Stimulated activated CD4-positive, alpha-beta T cell treated with anti-CD3 and anti-CD28 coated beads, Interleukin-2, amount 100 ng/mL, for 48 hours (primary cell): ENCODE measurements at regions not wholly inside any gene's neighbourhood (a gene's known extent, or its start where the extent isn't known, plus 50 kb on each side); places are given as distances from the start of the nearest gene placed in this dataset.

Experiments used
- DNase-seq, 2 donors: peaks; one replicate each; pipeline ENCODE4 v3.0.0-alpha.2; 2020

DNA sequence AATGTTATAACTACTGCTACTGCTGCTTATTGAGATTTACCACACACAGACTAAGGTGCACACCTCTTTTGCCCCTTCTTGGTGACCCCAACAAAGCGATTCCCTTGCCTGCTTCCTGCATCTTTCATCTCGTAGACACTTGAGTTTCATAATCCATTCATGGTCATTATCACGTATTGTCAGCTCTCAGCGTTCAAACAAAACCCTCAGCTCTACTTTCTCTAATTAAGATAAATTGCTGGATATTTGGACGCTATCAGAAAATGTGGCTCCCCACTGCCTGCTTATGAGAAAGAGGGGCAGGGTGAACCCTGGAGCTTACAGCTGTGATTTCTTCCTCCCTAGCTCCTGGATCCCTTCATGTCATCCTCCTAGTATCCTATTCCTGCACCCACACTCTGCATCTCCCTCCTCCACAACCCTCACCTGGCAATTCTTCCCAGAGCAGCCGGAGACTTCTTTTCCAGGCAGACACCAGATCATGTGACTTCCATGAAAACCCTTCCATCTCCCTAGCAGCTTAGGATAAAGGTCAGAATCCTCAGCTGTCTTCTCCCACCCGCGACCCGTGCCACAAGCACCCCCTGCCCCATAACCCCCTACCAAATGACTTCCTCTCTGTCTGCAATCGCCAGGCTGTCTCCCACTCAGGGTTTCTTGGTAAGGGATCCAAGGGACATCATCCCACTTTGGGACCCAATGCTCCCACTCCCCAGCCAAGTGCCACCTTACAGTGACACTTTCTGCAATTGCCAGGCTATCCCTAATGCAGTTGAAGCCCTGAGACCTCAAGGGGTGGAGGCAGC, 146.5 kb downstream of the NSG2 start:
- DNase-seq, result no peak

DNA sequence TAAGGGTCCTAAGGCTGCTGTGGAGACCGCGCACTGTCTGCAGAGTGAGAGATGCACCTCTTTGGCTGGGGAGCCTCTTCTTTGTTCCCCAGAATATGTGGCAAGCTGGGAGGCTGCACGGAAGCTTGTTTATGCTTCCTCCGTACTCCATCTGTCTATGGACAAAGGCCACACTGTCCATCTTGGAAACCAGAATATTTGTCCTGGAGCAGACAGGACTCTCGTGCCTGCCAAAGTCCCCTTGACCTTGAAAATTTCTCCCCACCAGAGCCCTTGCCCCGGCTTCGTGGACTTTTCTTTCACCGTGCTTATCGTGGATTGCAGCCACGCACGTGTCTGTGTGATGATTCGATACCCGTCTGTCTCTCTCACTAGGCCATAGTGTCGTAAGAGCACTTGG, 147.4 kb downstream of the NSG2 start:
- no peak for DNase-seq

DNA sequence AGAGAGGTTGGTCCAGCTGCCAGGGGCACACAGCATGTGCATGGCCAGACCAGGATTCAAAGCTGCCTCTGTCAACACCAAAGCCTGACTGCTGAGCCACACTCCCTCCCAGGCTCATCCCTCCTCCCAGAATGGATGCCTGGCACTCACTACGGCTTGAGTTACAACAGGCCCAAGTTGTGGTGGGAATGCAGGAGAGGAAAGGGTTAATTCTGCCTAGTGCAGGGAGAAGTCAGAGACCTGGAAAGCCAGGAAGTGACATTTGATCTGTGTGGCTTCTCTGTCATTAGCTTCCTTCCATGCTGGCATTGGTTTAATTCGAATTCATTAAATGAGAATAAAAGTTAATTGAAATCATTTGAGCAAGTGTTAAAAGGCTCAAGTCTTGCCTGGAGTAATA, 150.0 kb downstream of the NSG2 start:
- no peak for DNase-seq

DNA sequence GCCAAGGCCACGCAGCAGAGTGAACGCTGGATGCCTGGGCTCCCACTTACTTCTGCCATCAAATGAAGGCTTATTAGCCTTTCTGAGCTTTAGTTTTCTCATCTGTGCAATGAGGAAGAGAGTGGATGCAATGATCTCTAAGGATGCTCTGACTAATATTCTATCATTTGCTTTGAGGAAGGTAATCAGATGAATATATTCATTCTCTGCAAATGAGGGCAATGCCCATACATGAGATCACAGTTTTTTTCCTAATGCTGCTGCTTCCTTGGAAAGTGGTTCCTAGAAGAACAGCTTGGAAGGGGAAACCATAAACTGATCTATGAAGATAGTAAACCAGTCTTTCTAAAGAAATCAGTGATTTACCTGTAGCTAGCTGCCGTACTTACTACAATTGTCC, 152.4 kb downstream of the NSG2 start:
- no peak for DNase-seq

DNA sequence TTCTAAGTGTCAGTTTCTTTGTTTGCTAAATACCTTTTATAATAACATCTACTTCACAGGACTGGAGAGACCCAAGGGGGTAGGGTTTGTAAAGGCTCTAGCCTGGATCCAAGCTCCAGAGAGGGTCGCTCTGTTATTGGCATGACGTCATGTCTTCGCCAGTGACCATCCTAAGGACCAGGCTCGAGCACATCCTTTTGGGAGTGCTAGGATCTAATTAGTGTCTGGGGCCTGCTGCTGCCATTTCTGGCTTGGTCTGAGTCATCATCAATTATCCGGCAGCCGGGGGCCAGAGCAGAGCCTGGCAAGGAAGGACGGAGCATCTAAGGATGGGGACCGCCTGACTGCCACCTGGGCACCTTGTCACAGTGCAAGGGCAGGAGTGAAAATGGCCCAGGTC, 153.0 kb downstream of the NSG2 start:
- no peak for DNase-seq

DNA sequence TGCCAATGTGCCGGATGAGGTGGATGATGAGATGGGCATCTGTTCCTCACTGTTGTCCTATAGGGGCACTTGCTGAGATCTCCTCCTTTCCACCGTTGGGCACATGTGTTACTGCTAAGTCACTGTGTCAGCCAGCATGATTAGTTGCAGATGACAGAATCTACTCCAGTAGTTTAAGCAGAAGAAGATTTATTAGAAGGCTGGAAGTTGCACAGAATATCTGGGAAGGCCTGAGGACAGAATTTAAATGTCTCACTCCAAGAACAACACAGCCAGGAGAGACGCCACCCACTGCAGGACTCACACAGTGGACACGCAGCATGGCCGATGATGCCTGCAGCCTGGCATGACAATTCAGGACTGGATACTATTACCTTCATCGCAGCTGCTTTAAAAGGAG, 157.5 kb downstream of the NSG2 start:
- DNase-seq, result no peak

DNA sequence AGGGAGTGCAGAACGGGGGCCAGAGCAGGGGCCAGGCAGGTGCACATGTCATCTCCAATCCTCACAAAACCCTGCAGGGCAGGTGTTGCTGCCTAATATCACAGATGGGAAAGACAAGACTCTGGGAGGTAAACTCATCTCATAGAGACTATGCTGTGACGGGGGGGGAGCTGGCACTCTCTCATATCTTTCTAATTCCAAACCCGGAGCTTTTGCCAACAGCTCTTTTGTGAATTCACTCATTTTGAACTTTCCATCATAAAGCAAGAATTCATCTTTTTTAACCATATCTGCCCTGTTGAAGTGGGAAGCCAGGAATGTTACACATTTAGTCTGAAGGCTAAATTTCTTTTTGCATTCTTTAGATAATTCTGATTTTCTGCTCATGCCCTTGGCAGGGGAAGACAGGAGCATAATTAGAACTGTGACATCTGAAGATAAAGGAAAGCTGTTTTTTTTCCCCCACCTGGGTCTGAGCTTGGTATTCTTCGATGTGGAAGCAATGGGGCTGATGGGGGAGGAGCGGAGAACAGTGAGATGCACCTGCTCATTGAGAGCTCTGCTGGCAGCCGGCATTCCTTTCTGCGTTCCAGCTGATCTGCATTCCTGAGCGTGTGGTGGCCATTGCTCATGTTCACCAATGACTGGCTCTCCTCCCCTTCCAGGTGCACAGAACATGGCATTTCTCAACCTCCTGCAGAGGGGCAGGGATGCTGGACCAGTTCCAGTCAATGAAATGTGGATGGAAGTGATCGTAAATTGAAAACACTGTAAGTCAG, 159.2 kb downstream of the NSG2 start:
- no peak for DNase-seq

DNA sequence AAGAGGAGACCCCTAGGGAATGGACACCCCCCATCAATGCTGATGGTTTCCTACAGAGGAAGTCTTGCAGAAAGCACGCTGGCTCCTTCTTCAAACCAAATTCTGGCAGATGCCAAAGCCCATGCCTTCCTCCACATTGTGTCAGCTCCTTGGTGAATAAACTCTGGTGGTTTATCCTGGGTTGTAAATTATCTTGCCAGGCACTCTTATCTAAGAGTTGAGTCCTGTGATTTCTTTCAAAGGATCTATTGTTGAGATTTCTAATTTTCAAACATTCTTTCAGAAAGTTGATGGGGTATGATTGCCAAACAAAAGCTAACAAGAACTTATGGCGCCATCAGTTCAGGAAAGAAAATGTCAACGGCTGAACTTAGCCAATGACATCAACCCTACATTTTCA, 160.4 kb downstream of the NSG2 start:
- no peak for DNase-seq

DNA sequence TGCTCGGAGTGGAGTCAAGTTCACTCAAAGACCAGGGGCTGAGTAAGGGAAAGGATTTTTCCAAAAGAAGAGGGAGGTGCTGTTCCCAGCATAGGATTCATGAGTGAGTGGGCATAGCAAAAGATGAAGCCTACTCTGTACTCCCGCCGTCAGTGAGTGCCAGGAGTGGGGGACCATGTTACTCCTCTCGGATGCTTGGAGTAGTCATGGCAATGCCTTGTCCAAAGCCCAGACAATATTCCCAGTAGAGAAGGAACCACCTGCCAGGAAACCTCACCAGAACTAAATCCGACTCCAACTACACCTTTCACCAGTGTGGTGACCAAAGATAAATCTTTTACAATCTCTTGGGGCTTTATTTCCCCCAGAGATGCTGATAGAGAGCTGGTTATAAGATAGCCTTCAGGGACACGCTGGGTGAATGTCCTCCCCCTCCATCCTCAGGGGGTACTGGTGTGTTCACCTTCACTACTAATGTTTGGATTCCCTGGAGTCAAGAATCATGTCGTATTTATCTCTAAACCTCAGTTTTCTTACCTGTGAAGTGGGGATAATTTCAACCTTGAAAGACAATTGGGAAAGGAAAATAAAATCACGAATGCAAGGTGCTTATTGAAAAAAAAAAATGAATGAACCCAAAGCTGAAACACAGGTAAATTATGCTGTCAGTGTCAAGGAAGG, 165.2 kb downstream of the NSG2 start:
- no peak for DNase-seq

DNA sequence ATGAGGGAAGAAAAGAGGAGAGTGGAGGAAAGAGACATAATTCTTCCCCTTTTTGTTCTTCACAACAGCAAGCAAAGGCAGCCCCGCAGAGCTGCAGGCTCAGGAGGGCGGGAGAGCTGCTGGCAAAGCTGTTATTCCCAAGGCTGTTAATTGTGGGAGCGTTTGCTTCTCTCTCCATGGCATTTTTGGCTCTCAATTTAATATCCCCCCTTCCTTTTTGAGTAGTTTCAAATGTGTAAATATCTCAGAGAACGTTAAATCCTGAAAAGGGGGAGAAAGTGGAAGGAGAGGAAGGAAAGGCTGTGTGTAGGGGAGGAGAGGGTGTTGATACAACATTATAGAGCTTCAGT, 165.7 kb downstream of the NSG2 start:
- no peak for DNase-seq

DNA sequence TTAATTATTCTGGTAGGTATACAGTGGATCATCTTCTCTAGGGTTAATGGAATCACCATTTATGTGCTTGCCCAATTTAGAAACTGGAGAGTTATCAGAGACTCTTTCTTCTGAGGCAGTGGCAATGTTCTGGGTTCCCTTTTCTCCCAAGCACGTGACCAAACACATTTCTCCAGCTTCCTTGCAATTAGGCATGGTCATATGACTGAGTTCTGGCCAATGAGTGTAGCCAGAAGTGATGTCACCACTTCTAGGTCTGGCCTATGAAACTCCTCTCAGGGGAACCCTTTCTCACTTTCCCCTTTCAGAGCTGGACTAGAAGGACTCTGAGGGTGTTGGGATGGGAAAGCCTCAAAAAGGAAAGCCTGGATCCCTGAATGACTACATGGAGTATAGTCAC, 172.0 kb downstream of the NSG2 start:
- DNase-seq, result no peak

DNA sequence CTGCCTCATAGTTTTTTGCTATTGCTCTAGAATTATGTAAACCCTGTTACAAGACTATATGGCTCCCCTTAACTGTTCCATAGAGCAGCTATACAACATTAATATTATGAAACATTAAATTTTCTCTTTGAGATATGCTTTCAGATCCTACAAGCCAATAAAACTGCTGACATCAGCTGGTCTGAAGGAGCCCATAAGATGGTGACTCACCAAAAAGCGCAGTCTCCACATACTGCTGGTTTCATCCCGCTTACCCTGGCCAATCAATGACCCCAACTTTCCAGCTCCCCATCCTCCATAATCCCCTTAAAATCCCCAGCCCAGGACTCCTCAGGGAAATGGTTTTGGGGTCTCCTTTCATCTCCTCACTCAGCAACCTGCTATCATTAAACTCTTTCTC, 172.7 kb downstream of the NSG2 start:
- DNase-seq, result no peak

DNA sequence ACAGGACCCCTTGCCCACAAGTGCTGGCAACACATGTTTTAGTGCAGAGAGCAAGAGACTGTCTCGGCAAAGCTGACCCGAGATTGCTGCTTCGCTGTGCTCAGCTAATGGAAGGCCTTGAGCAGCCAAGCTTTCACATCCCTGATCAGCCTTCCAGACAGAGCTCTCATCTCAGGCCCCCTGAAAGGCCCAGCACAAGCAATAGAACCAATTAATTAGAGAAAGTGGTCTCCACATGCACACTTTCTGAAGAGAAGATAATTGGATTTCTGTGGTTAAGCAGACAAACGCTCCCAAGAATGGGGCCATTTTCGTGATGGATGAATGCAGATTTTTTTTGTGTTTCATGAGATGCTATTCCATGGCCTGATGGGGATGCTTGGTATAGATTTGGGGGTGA, 174.9 kb downstream of the NSG2 start:
- DNase-seq, result no peak

DNA sequence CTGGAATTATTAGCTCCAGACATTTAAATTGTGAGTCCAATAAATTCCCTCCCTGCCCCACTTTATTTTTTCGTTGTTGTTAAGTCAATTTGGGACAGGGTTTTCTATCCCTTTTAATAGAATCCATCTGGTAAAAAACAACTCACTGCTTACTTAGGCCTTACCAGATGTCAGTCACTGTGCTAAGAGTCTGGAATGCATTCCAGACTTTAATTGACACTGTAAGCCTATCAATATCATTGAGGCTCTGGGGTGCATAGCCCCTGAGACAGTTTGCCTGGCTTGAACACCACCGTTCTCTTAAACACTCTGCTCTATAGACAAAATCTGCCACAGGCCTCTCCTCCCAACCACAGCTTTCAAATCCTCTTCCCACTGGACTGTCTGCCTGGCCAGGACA, 175.9 kb downstream of the NSG2 start:
- DNase-seq, result no peak

DNA sequence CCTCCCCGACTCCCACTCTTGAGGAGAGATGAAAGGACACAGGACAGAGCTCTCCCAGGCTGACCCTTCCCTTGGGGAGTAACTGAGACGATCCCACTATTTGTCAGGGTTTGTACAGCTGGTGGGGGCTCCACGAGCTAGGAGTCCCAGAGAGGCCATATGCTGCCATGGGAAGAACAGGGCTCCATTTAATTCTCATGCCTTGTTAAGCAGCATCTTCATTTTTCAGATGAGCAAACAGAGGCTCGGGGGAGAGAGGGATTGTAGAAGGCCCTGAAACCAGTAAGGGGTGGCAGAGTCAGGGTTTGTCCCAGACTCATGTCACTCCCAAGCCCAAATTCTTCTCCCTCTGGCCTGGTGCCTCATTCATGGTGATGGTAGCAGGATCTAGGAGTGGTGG, 176.4 kb downstream of the NSG2 start:
- DNase-seq, result no peak

DNA sequence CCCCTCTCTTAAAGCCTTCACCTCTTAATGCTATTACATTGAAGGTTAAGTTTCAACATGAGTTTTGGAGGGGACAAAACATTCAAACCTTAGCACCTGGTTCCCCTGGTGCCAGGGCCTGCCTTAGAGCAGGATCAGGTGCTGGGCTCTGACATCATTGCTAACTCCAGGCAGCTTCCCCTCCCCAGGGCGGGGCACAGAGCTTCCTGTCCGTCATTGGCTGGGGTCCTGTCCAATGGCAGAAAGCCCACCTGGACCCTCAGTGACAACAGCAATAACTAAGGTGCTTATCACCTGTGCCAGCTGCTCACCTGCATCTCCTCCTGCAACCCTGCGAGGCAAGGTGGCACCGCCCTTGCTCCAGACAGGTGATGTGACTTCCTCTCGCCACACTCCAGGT, 177.4 kb downstream of the NSG2 start:
- no peak for DNase-seq

DNA sequence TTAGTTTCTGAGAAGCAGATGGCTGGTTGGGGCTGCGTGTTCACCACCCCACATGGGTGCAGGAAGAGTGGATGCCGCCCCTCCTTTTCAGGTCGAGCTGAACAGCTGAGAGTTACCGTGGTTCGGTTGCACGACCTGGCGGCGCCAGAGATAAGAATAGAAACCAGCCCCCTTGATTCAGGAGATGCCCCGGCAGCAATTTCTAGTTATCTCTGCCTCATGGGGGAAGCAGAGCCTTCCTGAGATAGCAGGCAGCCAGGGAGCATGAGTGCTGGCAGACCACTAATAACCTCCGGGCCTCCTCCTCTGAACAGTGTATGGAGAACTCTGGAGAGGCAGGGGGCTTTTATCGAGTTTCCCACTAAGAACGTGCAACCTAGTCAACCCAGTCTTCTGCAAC, 177.8 kb downstream of the NSG2 start:
- no peak for DNase-seq

DNA sequence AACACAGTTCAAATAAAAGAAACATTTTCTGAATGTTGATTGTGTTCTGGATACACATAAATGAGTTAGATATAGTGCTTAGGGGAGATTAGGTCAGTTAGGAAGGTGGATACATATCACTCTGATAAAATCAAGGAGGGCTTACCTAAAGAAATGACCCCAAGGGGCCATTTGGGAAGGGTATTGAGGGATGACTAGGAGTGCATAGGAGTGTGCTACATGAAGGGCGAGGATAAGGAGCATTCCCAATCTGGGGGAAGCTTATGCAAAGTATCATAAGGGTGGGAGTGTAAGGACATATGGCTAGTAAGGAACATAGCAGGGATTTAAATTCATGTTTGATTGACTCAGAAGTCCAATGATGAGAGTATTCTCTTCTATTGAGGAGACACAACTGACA, 183.6 kb downstream of the NSG2 start:
- DNase-seq, result no peak

DNA sequence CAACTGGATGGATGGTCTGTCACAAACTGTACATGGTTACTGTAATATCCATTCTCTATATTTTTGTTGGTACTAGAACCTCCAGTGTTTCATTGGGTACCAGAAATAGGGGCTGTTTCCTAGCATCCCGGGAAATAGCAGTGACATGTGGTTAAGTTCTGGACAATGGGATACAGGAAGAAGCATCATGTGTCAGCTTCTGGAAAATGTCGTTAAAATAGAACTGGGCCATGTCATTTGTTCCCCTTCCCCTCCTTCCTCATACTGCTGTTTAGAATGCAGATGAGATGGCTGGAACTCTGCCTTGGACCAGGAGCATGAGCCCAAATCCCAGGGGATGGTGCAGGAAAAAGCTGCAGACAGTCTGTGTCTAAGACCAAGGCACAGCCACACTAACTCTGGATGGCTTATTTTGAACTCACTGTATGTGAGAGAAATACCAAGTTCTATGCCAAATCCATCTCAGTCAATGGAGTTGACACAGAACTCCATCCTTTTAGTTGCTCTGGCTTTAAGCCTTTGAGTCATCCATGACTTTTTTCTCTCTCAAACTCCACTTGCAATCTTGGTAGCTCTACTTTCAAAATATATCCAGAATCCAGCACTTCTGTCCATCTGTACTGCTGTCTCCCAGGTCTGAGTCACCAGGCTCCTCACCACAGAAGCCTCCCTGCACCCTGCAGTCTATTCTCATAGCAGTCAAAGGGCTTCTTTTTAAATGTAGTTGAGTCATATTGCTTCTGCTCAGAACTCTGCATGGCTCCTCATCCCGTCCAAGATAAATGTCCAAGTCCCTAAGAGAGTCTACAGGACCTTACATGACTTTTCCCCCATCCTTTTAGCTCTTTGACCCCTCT, 184.2 kb downstream of the NSG2 start:
- DNase-seq, result no peak

DNA sequence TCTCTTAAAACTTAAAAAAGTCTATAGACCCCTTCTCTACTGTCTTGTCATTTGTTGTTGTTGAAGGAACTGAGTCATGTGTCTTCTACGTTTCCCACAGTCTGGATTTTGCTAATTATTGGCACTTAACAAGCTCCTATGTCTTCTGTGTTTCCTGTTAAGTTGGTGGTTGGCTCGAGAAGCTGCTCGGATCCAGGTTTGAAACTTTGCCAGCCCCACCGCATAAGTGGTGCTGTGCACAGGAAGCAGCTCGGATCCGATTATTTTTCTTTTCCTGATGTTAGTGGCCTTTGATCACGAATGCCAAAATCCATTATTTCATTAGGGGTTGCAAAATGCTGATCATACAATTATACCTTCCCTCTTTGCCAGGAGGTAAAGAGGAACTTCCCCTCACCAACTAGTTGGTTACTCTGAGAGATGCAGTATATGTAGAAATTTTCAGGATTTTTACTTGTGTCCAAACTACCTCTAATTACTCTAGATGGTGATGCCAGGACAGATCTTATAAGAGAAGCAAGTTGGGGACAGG, 186.5 kb downstream of the NSG2 start:
- DNase-seq, result no peak

DNA sequence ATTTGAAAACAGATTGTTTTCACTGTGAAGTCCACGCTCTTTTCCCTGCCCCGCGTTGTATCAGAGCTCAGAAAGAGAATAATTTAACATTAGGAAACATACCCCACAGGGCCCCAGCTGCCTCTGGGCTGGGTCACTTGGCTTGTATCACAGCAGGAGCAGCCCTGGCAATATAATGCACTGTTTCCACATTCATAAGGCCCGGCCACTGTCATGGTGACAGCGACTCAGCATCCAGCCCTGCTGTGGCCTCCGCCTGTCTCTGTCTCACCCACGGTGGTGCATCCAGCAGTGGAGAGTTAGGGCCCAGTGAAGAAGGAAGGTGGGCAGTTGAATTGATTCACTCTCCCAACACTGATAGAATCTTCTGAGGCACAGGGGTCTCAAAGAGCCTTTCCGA, 188.9 kb downstream of the NSG2 start:
- no peak for DNase-seq

DNA sequence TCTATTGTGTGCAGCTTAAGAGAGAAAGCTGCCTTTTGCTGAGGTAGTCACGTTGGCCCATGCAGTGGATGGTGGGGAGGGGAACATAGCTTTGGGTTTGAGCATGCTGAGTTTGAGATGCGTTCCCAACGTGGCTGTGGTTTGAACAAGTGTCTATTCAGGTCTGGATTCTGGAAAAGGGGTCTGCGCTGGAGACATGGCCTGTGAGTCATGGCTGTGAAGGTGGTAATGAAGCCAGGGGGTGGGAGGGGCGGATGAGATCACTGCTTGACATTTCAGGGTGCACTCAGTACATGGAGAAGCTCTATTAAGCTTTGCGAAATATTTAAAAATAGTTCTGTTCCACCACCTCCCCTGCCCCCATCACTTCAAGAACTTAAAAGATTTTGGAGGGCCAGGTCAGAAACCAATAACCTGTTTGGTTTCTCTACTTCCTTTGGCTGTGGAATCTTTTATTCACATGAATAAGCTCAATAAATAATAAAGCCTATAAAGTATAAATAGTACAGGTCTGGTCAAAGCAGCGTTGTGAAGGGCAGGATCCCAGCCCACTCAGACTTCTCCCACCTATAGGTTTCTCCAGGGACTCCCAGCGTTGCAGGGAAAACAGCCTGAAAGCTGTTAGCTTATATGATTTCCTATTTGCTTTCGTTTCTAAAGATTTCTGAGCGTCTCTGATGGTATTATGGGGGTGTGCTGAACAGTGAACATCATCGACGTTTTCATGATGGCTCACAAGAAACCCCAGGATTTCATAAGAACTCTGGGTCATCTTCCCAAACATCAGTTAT, 189.9 kb downstream of the NSG2 start:
- DNase-seq, result no peak
